ENCODE measurements at regions not wholly inside any gene's neighbourhood (a gene's known extent, or its start where the extent isn't known, plus 50 kb on each side); places are given as distances from the start of the nearest gene placed in this dataset.

DNA sequence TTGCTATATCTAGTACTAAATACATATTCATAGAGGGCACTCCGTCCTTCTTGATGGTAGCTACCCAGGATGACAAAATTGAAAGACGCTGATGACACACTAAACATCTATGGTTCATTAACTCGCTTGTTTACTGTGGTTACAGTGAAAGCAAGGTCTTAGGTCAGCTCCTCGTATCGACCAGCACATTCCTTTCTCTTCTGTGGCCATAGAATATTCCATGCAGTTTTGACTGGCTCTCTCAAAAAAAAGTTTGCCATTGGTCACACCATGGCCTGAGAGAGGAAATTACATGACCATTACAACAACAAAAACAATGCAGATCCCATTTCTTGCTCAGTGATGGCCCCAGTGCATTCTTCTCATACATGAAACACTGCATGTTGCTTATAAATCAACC lies 411.4 kb upstream of the SOX5 start (continued):
- TF ChIP-seq SRSF1 (optimal IDR thresholded peaks at IDR 0.05; ENCODE audit: low read depth, low read length) = no peak
- TF ChIP-seq IRF2 (CRISPR knock-in tag; IDR thresholded peaks at IDR 0.05) = 0 out of 2 replicates have a peak, but pooled peaks have one; percentile 30
- no peak for TF ChIP-seq ZNF790 (CRISPR knock-in tag; IDR thresholded peaks at IDR 0.05; ENCODE audit: borderline replicate concordance)
- TF ChIP-seq ZMYM4 (CRISPR knock-in tag; IDR thresholded peaks at IDR 0.05) = peak; percentile 57; the same call in 1 of the 2 replicates
- TF ChIP-seq POLR2G (IDR thresholded peaks at IDR 0.05; ENCODE audit: low read depth, low read length) = no peak
- TF ChIP-seq THAP11 (CRISPR knock-in tag; IDR thresholded peaks at IDR 0.05) = no peak
- no peak for TF ChIP-seq ZNF746 (CRISPR knock-in tag; IDR thresholded peaks at IDR 0.05)
- TF ChIP-seq, protein P1, sequence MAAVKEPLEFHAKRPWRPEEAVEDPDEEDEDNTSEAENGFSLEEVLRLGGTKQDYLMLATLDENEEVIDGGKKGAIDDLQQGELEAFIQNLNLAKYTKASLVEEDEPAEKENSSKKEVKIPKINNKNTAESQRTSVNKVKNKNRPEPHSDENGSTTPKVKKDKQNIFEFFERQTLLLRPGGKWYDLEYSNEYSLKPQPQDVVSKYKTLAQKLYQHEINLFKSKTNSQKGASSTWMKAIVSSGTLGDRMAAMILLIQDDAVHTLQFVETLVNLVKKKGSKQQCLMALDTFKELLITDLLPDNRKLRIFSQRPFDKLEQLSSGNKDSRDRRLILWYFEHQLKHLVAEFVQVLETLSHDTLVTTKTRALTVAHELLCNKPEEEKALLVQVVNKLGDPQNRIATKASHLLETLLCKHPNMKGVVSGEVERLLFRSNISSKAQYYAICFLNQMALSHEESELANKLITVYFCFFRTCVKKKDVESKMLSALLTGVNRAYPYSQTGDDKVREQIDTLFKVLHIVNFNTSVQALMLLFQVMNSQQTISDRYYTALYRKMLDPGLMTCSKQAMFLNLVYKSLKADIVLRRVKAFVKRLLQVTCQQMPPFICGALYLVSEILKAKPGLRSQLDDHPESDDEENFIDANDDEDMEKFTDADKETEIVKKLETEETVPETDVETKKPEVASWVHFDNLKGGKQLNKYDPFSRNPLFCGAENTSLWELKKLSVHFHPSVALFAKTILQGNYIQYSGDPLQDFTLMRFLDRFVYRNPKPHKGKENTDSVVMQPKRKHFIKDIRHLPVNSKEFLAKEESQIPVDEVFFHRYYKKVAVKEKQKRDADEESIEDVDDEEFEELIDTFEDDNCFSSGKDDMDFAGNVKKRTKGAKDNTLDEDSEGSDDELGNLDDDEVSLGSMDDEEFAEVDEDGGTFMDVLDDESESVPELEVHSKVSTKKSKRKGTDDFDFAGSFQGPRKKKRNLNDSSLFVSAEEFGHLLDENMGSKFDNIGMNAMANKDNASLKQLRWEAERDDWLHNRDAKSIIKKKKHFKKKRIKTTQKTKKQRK (IDR thresholded peaks at IDR 0.05; ENCODE audit: low read length) = no peak
- no peak for TF ChIP-seq SMARCC2 (IDR thresholded peaks at IDR 0.05)
- no peak for TF ChIP-seq ZNF609 (CRISPR knock-in tag; IDR thresholded peaks at IDR 0.05; ENCODE audit: borderline replicate concordance)
- TF ChIP-seq ZNF564 (CRISPR knock-in tag; IDR thresholded peaks at IDR 0.05) = no peak
- TF ChIP-seq ZGPAT (CRISPR knock-in tag; IDR thresholded peaks at IDR 0.05) = peak; percentile 52; the same call in 1 of the 2 replicates
- no peak for TF ChIP-seq ZNF274 (CRISPR knock-in tag; IDR thresholded peaks at IDR 0.05)
- no peak for TF ChIP-seq ZSCAN29 (CRISPR knock-in tag; conservative IDR thresholded peaks at IDR 0.05)
- TF ChIP-seq ZNF280D (CRISPR knock-in tag; IDR thresholded peaks at IDR 0.05) = no peak
- no peak for TF ChIP-seq ZNF550 (CRISPR knock-in tag; IDR thresholded peaks at IDR 0.05; ENCODE audit: borderline replicate concordance)
- TF ChIP-seq IRF9 (CRISPR knock-in tag; IDR thresholded peaks at IDR 0.05; ENCODE audit: borderline replicate concordance) = no peak

All from HepG2 (cell line).